Left kidney (tissue), 1 donor: ENCODE measurements at regions not wholly inside any gene's neighbourhood (a gene's known extent, or its start where the extent isn't known, plus 50 kb on each side); places are given as distances from the start of the nearest gene placed in this dataset.
A peak's percentile ranks its signal among the peaks of the same experiment; 100 is the strongest.

Source experiments
- DNase-seq: peaks from one replicate; pipeline ENCODE4 v3.0.0-alpha.2; 2013

- no peak for DNase-seq
Observed at GRCh38 chr3:64848127-64848800, 160.5 kb upstream of the ADAMTS9 start.

- no peak for DNase-seq
Observed at GRCh38 chr3:64844558-64844957, 156.8 kb upstream of the ADAMTS9 start.

GRCh38 chr3:64837986-64838735 lies 150.4 kb upstream of the ADAMTS9 start:
- no peak for DNase-seq

- no peak for DNase-seq
Observed at GRCh38 chr3:64837126-64837738, 149.4 kb upstream of the ADAMTS9 start.

- no peak for DNase-seq
Observed at GRCh38 chr3:64836097-64836496, 148.3 kb upstream of the ADAMTS9 start.

- DNase-seq: no peak
Observed at GRCh38 chr3:64832098-64832497, 144.3 kb upstream of the ADAMTS9 start.

GRCh38 chr3:64830681-64831080 lies 142.9 kb upstream of the ADAMTS9 start:
- no peak for DNase-seq

- no peak for DNase-seq
Observed at GRCh38 chr3:64829331-64829730, 141.5 kb upstream of the ADAMTS9 start.

- DNase-seq: no peak
Observed at GRCh38 chr3:64828276-64828675, 140.5 kb upstream of the ADAMTS9 start.

GRCh38 chr3:64827431-64827830 lies 139.6 kb upstream of the ADAMTS9 start:
- no peak for DNase-seq

GRCh38 chr3:64827019-64827418 lies 139.2 kb upstream of the ADAMTS9 start:
- no peak for DNase-seq

- DNase-seq: no peak
Observed at GRCh38 chr3:64825404-64826120, 137.8 kb upstream of the ADAMTS9 start.

- no peak for DNase-seq
Observed at GRCh38 chr3:64824394-64824909, 136.7 kb upstream of the ADAMTS9 start.

GRCh38 chr3:64818196-64818595 lies 130.4 kb upstream of the ADAMTS9 start:
- no peak for DNase-seq

GRCh38 chr3:64816355-64816754 lies 128.6 kb upstream of the ADAMTS9 start:
- DNase-seq: no peak

- no peak for DNase-seq
Observed at GRCh38 chr3:64815789-64816188, 128.0 kb upstream of the ADAMTS9 start.

- peak; percentile 37 for DNase-seq
Observed at GRCh38 chr3:64815195-64815631, 127.4 kb upstream of the ADAMTS9 start.

- no peak for DNase-seq
Observed at GRCh38 chr3:64814351-64814750, 126.6 kb upstream of the ADAMTS9 start.

GRCh38 chr3:64813326-64813725 lies 125.5 kb upstream of the ADAMTS9 start:
- no peak for DNase-seq

- DNase-seq: no peak
Observed at GRCh38 chr3:64809086-64809485, 121.3 kb upstream of the ADAMTS9 start.

- DNase-seq: no peak
Observed at GRCh38 chr3:64808061-64808460, 120.3 kb upstream of the ADAMTS9 start.
